ENCODE measurements at regions not wholly inside any gene's neighbourhood (a gene's known extent, or its start where the extent isn't known, plus 50 kb on each side); places are given as distances from the start of the nearest gene placed in this dataset.

DNA sequence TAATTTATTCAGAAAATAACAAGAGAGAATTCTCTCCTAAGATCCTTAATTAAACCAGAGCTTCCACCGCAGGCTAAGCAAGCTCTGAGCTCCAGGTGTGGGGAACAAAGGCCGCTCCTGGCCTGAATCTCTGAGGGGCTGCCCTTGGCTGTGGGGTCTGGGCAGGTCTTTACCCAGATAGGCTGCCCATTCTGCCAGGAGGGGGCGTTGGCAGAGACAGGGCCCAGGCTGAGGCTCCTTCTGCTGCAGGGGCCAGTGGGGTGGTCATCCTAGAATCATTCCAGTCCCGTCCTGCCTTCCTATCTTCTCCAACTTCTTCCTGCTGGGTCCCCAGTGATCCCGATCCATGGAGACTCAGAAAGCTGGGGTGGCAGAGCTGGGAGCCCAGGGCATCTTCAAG, 82.9 kb upstream of the POU3F1 start:
- H3K27ac Mint-ChIP-seq: peak overlapping the region in 1 of 3 experiments; percentile 5; a peak in 1 of 7 replicates
- no CpG with 5 or more reads among the region's 5 CpGs for WGBS (ENCODE audit: extremely low coverage, insufficient read length, low lambda C conversion rate)
- TF ChIP-seq CTCF (conservative IDR thresholded peaks at IDR 0.05): peak; percentile 58

More for the DNA sequence above, 82.9 kb upstream of the POU3F1 start:
- no peaks in the 10 kb centered on the region for H3K27me3 ChIP-seq (ENCODE audit: insufficient read depth, low read length)
- no peak overlapping the region for H3K27ac ChIP-seq (ENCODE audit: insufficient read length, low read depth, low read length)
- no peaks in the 10 kb centered on the region for H3K9me3 Mint-ChIP-seq
- no peaks in the 10 kb centered on the region for H3K9me3 ChIP-seq (ENCODE audit: control insufficient read depth, low read depth, low read length)
- no peak overlapping the region for H2BK15ac ChIP-seq (ENCODE audit: low read depth, low read length)
- no peaks in the 10 kb centered on the region for H3K79me1 ChIP-seq (ENCODE audit: insufficient read depth, low read depth, low read length, poor library complexity, severe bottlenecking)
- no peak overlapping the region for H2AFZ ChIP-seq (ENCODE audit: low read length)
- no peak overlapping the region for H3K23ac ChIP-seq (ENCODE audit: insufficient read length, low read depth, low read length)
- H2BK120ac ChIP-seq (ENCODE audit: low read depth, low read length, poor library complexity, severe bottlenecking): no peak overlapping the region
- no peak overlapping the region for H4K91ac ChIP-seq (ENCODE audit: insufficient read length, low read depth, low read length)
- peaks cover 5% of the 10 kb centered on the region for H3K27me3 Mint-ChIP-seq (ENCODE audit: low read depth)
- H2BK20ac ChIP-seq (ENCODE audit: low read depth, low read length, poor library complexity, severe bottlenecking): no peak overlapping the region
- no peak overlapping the region for H3K18ac ChIP-seq (ENCODE audit: insufficient read length, low read depth, low read length)
- no peaks in the 10 kb centered on the region for H3K79me2 ChIP-seq (ENCODE audit: insufficient read depth, low read length)
- H3K4me2 ChIP-seq (ENCODE audit: insufficient read depth, insufficient read length, low read length): no peak overlapping the region
- no peak overlapping the region for H3K4me3 Mint-ChIP-seq
- H3K14ac ChIP-seq (ENCODE audit: insufficient read depth, low read length): no peak overlapping the region
- H3K56ac ChIP-seq (ENCODE audit: insufficient read length, low read depth, low read length): no peak overlapping the region
- H2BK12ac ChIP-seq (ENCODE audit: insufficient read length, low read depth, low read length): no peak overlapping the region
- H3K36me3 Mint-ChIP-seq (ENCODE audit: insufficient read depth in 1 of 3, low read depth in 3 of 3): no peaks in the 10 kb centered on the region
- H3K4ac ChIP-seq (ENCODE audit: low read depth, low read length): no peak overlapping the region
- no peaks in the 10 kb centered on the region for H4K20me1 ChIP-seq (ENCODE audit: control insufficient read depth, insufficient read depth, insufficient read length)
- no peak overlapping the region for H4K8ac ChIP-seq (replicated peaks; ENCODE audit: insufficient read length, low read depth, low read length)
- H2AK5ac ChIP-seq (ENCODE audit: insufficient read length, low read length): no peak overlapping the region
- peaks cover 16 to 42% of the 10 kb centered on the region in 2 experiments for H3K4me1 Mint-ChIP-seq
- H2BK5ac ChIP-seq (ENCODE audit: insufficient read length, low read length): no peak overlapping the region
- H3T11ph ChIP-seq (ENCODE audit: low read length): no peak overlapping the region
- 0 out of 2 replicates have a peak, but pooled peaks cover 2% of the 10 kb centered on the region for H3K4me1 ChIP-seq (ENCODE audit: insufficient read depth, low read length)
- H4K5ac ChIP-seq (ENCODE audit: insufficient read length, low read depth, low read length): no peak overlapping the region
- H3K9ac ChIP-seq (ENCODE audit: extremely low read depth, insufficient read length, low read length): no peak overlapping the region
- DNase-seq: peak; percentile 63
- no peaks in the 10 kb centered on the region for H3K23me2 ChIP-seq (ENCODE audit: insufficient read length, low read depth, low read length, poor library complexity, severe bottlenecking)

Data from H9 (cell line).